ENCODE measurements at regions not wholly inside any gene's neighbourhood (a gene's known extent, or its start where the extent isn't known, plus 50 kb on each side); places are given as distances from the start of the nearest gene placed in this dataset.

DNA sequence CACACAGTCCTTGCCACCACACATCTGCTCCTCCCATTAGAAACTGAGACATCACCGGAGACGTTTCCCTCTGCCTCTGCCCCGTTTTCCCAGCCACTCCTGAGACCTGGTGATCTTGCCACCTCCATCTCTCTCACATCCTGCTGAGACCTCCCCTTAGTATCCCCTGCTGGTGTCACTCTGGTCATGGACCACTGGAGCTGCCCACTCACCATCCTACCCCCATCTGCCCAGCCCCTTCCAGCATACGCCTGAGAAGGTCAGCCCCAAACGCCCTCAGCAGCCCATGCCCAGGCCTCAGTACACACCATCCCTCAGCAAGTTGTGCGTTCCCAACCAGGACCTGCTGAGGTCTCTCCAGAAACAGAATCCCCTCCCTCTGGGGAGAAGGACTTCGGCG lies 64.3 kb downstream of the SHANK2 start:
- Histone ChIP-seq H3K9ac (ENCODE audit: low read length) (no peak overlapping the region), H3K9me2 (replicated peaks; ENCODE audit: insufficient read depth, low read length) (no peaks in the 10 kb centered on the region), H3K4me3 (ENCODE audit: insufficient read depth, low read length, poor library complexity, severe bottlenecking) (no peak overlapping the region), H3F3A (ENCODE audit: insufficient read depth) (no peaks in the 10 kb centered on the region), H3K36me3 (ENCODE audit: low read length) (no peaks in the 10 kb centered on the region), H3K27me3 (ENCODE audit: low read length) (no peaks in the 10 kb centered on the region), H3K4me2 (ENCODE audit: low read depth, low read length, poor library complexity, severe bottlenecking) (no peak overlapping the region), H3K27ac (ENCODE audit: low read depth, low read length) (no peak overlapping the region), H4K20me1 (ENCODE audit: low read depth, low read length) (no peaks in the 10 kb centered on the region), H2AFZ (ENCODE audit: low read depth, low read length, severe bottlenecking) (no peak overlapping the region), H3K79me2 (ENCODE audit: insufficient read depth, low read length) (no peaks in the 10 kb centered on the region), H3K9me3 (ENCODE audit: insufficient read depth, low read length) (no peaks in the 10 kb centered on the region)
- TF ChIP-seq EZH2phosphoT487 (conservative IDR thresholded peaks at IDR 0.05; ENCODE audit: low read length): no peak
- TF ChIP-seq, protein P1, sequence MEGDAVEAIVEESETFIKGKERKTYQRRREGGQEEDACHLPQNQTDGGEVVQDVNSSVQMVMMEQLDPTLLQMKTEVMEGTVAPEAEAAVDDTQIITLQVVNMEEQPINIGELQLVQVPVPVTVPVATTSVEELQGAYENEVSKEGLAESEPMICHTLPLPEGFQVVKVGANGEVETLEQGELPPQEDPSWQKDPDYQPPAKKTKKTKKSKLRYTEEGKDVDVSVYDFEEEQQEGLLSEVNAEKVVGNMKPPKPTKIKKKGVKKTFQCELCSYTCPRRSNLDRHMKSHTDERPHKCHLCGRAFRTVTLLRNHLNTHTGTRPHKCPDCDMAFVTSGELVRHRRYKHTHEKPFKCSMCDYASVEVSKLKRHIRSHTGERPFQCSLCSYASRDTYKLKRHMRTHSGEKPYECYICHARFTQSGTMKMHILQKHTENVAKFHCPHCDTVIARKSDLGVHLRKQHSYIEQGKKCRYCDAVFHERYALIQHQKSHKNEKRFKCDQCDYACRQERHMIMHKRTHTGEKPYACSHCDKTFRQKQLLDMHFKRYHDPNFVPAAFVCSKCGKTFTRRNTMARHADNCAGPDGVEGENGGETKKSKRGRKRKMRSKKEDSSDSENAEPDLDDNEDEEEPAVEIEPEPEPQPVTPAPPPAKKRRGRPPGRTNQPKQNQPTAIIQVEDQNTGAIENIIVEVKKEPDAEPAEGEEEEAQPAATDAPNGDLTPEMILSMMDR (IDR thresholded peaks at IDR 0.05; ENCODE audit: insufficient read depth, low read length, poor library complexity, severe bottlenecking): no peak

DNA sequence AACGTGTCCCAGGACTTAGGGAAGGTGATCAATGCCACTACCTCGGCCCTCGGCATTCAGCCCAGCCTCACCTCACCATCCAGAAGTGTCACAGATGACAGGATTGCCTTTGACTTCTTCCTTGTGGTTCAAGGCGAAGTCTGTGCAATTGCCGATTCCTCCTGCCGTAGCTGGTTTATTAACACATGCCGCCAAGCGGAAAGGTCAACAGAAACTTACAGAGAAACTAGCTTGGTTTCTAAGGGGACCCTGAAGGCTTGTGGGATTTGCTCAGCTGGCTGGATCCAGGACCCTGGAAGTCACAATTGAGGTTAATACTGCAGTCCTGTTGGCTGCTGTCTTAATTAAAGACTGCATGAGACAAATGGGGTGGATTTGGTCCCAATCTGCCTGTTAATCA lies 65.6 kb downstream of the SHANK2 start:
- Histone ChIP-seq H3K79me2 (ENCODE audit: insufficient read depth, low read length) (no peaks in the 10 kb centered on the region), H3F3A (ENCODE audit: insufficient read depth) (no peaks in the 10 kb centered on the region), H3K36me3 (ENCODE audit: low read length) (no peaks in the 10 kb centered on the region), H3K27ac (ENCODE audit: low read depth, low read length) (no peak overlapping the region), H3K4me3 (ENCODE audit: insufficient read depth, low read length, poor library complexity, severe bottlenecking) (no peak overlapping the region), H3K9me2 (replicated peaks; ENCODE audit: insufficient read depth, low read length) (no peaks in the 10 kb centered on the region), H3K27me3 (ENCODE audit: low read length) (no peaks in the 10 kb centered on the region), H3K4me2 (ENCODE audit: low read depth, low read length, poor library complexity, severe bottlenecking) (no peak overlapping the region), H3K9me3 (ENCODE audit: insufficient read depth, low read length) (no peaks in the 10 kb centered on the region), H2AFZ (ENCODE audit: low read depth, low read length, severe bottlenecking) (no peak overlapping the region), H4K20me1 (ENCODE audit: low read depth, low read length) (no peaks in the 10 kb centered on the region), H3K9ac (ENCODE audit: low read length) (no peak overlapping the region)
- TF ChIP-seq, protein P1 (IDR thresholded peaks at IDR 0.05; ENCODE audit: insufficient read depth, low read length, poor library complexity, severe bottlenecking): no peak
- TF ChIP-seq EZH2phosphoT487 (conservative IDR thresholded peaks at IDR 0.05; ENCODE audit: low read length): no peak

DNA sequence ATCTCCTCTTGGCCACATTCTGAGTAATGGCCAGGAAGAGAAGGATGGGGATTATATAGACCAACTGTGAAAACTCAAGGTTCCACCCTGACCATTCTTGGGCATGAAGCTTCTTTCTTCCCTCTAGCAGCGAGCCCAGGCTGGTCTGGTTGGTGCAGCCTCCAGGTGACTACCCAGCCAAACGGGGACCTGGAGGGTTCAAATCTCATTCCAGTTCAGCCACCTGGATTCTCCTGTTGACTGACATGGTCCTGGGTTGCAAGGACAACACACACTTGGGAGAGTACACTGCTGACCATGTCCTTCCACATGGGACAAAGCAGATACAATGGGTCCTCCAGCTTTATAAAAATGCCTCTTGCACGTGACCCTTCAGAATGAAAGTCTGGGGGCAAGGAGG lies 67.0 kb downstream of the SHANK2 start:
- no peaks in the 10 kb centered on the region for H3K9me2 ChIP-seq (replicated peaks; ENCODE audit: insufficient read depth, low read length)
- H2AFZ ChIP-seq (ENCODE audit: low read depth, low read length, severe bottlenecking): no peak overlapping the region
- no peak overlapping the region for H3K4me2 ChIP-seq (ENCODE audit: low read depth, low read length, poor library complexity, severe bottlenecking)
- no peaks in the 10 kb centered on the region for H4K20me1 ChIP-seq (ENCODE audit: low read depth, low read length)
- H3K27ac ChIP-seq (ENCODE audit: low read depth, low read length): no peak overlapping the region
- H3K27me3 ChIP-seq (ENCODE audit: low read length): no peaks in the 10 kb centered on the region
- H3K9me3 ChIP-seq (ENCODE audit: insufficient read depth, low read length): no peaks in the 10 kb centered on the region
- H3F3A ChIP-seq (ENCODE audit: insufficient read depth): no peaks in the 10 kb centered on the region
- no peaks in the 10 kb centered on the region for H3K79me2 ChIP-seq (ENCODE audit: insufficient read depth, low read length)
- no peaks in the 10 kb centered on the region for H3K36me3 ChIP-seq (ENCODE audit: low read length)
- TF ChIP-seq EZH2phosphoT487 (conservative IDR thresholded peaks at IDR 0.05; ENCODE audit: low read length): no peak
- TF ChIP-seq, protein P1 (IDR thresholded peaks at IDR 0.05; ENCODE audit: insufficient read depth, low read length, poor library complexity, severe bottlenecking): no peak
- no peak overlapping the region for H3K9ac ChIP-seq (ENCODE audit: low read length)
- H3K4me3 ChIP-seq (ENCODE audit: insufficient read depth, low read length, poor library complexity, severe bottlenecking): no peak overlapping the region
